Suprapubic skin (tissue), 3 donors: ENCODE measurements at regions not wholly inside any gene's neighbourhood (a gene's known extent, or its start where the extent isn't known, plus 50 kb on each side); places are given as distances from the start of the nearest gene placed in this dataset.

Source experiments
- CTCF ChIP-seq, 2 donors: fragments of 200-600 bp in 1 of 2; fragments of 450-650 bp in 1 of 2; sonication (generic) in 1 of 2; IDR thresholded peaks; one replicate each; pipeline ENCODE4 v1.5.1; 2016 to 2019; ENCODE audit warnings: antibody characterized with exemption in 2 of 2, mild to moderate bottlenecking in 1 of 2, moderate library complexity in 1 of 2
- POLR2A ChIP-seq, 2 donors: fragments of 450-650 bp; IDR thresholded peaks; one replicate each; pipeline ENCODE4 v1.6.1; 2017; ENCODE audit warnings: antibody characterized with exemption in 2 of 2, mild to moderate bottlenecking in 2 of 2, moderate library complexity in 2 of 2

GRCh38 chr1:8174807-8175206 is 143.1 kb upstream of the SLC45A1 start:
- TF ChIP-seq POLR2A (IDR thresholded peaks at IDR 0.05) = no peak
- no peak for TF ChIP-seq CTCF (IDR thresholded peaks at IDR 0.05)
